ENCODE measurements at regions not wholly inside any gene's neighbourhood (a gene's known extent, or its start where the extent isn't known, plus 50 kb on each side); places are given as distances from the start of the nearest gene placed in this dataset.
A peak's percentile ranks its signal among the peaks of the same experiment; 100 is the strongest.

DNA sequence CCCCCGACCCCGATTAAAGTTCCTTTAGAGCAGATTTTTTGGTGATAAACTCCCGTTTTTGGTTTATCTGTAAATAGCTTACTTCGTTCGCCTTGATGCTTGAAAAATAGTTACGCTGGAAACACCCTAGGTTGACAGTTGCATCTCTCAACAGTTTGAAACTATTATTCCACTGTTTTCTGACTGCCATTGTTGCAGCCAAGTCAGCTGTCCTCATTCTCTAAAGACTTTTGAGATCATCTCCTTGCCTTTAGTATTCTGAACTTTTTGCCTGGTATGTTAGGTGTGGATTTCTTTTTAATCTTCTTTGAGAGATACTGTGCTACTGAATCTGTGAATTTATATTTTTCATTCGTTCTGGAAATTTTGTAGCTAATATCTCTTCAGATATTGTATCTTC, 122.7 kb upstream of the NSMCE3 start:
- H3K4me1 ChIP-seq, result no peaks in the 10 kb centered on the region
- no peak overlapping the region for H3K4me3 ChIP-seq
- no peaks in the 10 kb centered on the region for H3K36me3 ChIP-seq
- no peak overlapping the region for H3K27ac ChIP-seq
- ATAC-seq (ENCODE audit: low FRiP score in 2 of 2) (no peak), DNase-seq (no peak)
- no peak for TF ChIP-seq POLR2A (IDR thresholded peaks at IDR 0.05)
- TF ChIP-seq POLR2AphosphoS5 (IDR thresholded peaks at IDR 0.05), result no peak
- WGBS, 2 donors, result 92 to 95% methylated on average over 7 of the region's 7 CpGs
- H3K27me3 ChIP-seq, result no peaks in the 10 kb centered on the region
- H3K9me3 ChIP-seq, result no peaks in the 10 kb centered on the region

DNA sequence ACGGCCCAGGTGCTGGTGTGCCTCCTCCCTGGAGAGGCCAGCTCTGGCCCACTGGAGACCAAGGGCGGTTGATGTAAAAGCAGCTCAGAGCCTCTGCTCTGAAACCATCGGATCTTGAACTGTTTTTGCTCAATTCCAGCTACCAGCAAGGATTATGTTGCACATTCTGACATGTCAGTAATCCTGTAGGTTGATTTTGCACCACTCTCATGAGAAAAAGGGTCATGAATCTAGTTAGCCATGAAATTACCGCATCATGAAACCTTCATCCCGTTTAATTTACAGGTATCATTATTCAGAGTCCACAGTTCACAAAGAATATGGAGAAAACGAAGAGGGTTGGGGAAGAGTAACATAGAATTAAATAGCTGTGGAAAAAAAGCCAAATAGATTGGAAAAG, 120.4 kb upstream of the NSMCE3 start:
- no peak for DNase-seq
- no peaks in the 10 kb centered on the region for H3K9me3 ChIP-seq
- H3K4me3 ChIP-seq, result no peak overlapping the region
- WGBS, 2 donors, result 70 to 80% methylated on average over 3 to 6 of the region's 6 CpGs
- no peaks in the 10 kb centered on the region for H3K36me3 ChIP-seq
- no peaks in the 10 kb centered on the region for H3K27me3 ChIP-seq
- TF ChIP-seq, protein P1, sequence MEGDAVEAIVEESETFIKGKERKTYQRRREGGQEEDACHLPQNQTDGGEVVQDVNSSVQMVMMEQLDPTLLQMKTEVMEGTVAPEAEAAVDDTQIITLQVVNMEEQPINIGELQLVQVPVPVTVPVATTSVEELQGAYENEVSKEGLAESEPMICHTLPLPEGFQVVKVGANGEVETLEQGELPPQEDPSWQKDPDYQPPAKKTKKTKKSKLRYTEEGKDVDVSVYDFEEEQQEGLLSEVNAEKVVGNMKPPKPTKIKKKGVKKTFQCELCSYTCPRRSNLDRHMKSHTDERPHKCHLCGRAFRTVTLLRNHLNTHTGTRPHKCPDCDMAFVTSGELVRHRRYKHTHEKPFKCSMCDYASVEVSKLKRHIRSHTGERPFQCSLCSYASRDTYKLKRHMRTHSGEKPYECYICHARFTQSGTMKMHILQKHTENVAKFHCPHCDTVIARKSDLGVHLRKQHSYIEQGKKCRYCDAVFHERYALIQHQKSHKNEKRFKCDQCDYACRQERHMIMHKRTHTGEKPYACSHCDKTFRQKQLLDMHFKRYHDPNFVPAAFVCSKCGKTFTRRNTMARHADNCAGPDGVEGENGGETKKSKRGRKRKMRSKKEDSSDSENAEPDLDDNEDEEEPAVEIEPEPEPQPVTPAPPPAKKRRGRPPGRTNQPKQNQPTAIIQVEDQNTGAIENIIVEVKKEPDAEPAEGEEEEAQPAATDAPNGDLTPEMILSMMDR (IDR thresholded peaks at IDR 0.05), result no peak
- TF ChIP-seq POLR2AphosphoS5 (IDR thresholded peaks at IDR 0.05) (no peak), POLR2A (IDR thresholded peaks at IDR 0.05) (no peak), EP300 (IDR thresholded peaks at IDR 0.05) (no peak)
- H3K27ac ChIP-seq, result no peak overlapping the region
- H3K4me1 ChIP-seq, result no peaks in the 10 kb centered on the region
- no peak for ATAC-seq (ENCODE audit: low FRiP score in 2 of 2)

DNA sequence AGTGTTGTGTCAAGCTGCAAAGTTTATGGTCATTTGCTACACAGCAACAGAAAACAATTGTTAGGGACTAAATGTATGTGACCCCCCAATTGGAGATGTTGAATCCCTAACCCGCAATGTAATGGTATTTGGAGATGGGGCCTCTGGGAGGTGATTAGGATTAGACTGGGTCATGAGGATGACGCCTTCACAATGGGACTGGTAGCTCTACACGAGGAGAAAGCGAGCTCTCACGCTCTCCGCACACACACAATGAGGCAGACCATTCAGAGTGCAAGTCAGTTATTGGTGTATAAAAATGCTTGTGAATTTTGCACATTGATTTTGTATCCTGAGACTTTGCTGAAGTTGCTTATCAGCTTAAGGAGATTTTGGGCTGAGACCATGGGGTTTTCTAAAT, 116.9 kb upstream of the NSMCE3 start:
- TF ChIP-seq, protein P1 (IDR thresholded peaks at IDR 0.05), result no peak
- TF ChIP-seq POLR2AphosphoS5 (IDR thresholded peaks at IDR 0.05), result no peak
- TF ChIP-seq EP300 (IDR thresholded peaks at IDR 0.05), result no peak
- no peak for TF ChIP-seq POLR2A (IDR thresholded peaks at IDR 0.05)

DNA sequence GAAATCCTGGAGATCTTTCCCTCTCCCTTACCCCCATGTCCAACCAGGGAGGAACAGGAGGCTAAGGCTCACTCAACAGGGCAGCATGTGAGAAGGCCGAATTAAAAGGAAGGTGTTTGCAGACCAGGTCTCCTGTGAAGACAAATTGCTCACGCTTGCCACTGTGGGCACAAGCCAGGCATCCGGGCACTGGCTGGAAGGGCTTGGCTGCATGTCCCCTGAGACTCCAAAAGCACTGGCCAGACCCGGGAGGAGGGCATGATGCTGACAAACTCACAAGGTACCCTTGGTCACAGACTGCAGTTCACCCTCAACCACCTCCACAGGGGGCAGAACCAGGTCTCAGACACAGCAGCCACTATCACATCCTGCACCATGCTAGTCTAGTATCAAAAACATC, 113.7 kb upstream of the NSMCE3 start:
- Histone ChIP-seq H3K9me3 (no peaks in the 10 kb centered on the region), H3K36me3 (no peaks in the 10 kb centered on the region), H3K4me3 (no peak overlapping the region), H3K27me3 (no peaks in the 10 kb centered on the region), H3K27ac (no peak overlapping the region), H3K4me1 (no peaks in the 10 kb centered on the region)
- 88 to 94% methylated on average over 4 of the region's 4 CpGs for WGBS, 2 donors
- ATAC-seq (ENCODE audit: low FRiP score in 2 of 2) (peak in 1 of 2 donors; percentile 9), DNase-seq (no peak)
- TF ChIP-seq POLR2A (IDR thresholded peaks at IDR 0.05), result no peak
- TF ChIP-seq, protein P1 (IDR thresholded peaks at IDR 0.05), result no peak
- TF ChIP-seq POLR2AphosphoS5 (IDR thresholded peaks at IDR 0.05), result no peak

More for the DNA sequence above, 116.9 kb upstream of the NSMCE3 start:
- Histone ChIP-seq H3K4me3 (no peak overlapping the region), H3K4me1 (no peaks in the 10 kb centered on the region), H3K27me3 (no peaks in the 10 kb centered on the region), H3K27ac (no peak overlapping the region), H3K36me3 (no peaks in the 10 kb centered on the region), H3K9me3 (no peaks in the 10 kb centered on the region)
- DNase-seq (no peak), ATAC-seq (ENCODE audit: low FRiP score in 2 of 2) (no peak)
- WGBS, 2 donors, result 91 to 94% methylated on average over 6 of the region's 6 CpGs

DNA sequence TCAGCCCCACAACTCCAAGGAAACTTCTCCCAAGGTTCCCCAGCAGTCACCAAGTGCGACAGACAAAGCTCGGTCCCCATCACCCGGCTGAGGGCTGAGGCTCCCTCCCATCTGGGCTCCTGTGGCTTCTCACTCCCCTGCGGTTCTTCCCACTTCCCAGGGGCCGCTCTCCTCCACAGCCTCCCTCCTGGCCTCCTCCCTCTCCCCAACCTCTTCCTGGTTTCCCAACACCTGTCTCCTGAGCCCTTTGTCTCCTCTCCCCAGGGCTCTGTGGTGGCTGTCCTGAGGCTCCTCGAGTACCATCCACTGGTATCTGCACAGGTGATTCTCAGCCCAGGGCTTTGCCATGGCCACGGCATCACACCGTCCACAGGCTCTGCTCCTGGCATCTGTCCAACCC, 113.2 kb upstream of the NSMCE3 start:
- no peaks in the 10 kb centered on the region for H3K36me3 ChIP-seq
- ATAC-seq (ENCODE audit: low FRiP score in 2 of 2), result no peak
- H3K9me3 ChIP-seq, result no peaks in the 10 kb centered on the region
- H3K27me3 ChIP-seq, result no peaks in the 10 kb centered on the region
- WGBS, 2 donors, result 62 to 78% methylated on average over 8 of the region's 8 CpGs
- H3K4me3 ChIP-seq, result no peak overlapping the region
- TF ChIP-seq POLR2AphosphoS5 (IDR thresholded peaks at IDR 0.05) (no peak), POLR2A (IDR thresholded peaks at IDR 0.05) (no peak), EP300 (IDR thresholded peaks at IDR 0.05) (no peak)
- TF ChIP-seq, protein P1 (IDR thresholded peaks at IDR 0.05), result no peak
- H3K27ac ChIP-seq, result no peak overlapping the region
- DNase-seq, result no peak
- no peaks in the 10 kb centered on the region for H3K4me1 ChIP-seq

Data from upper lobe of left lung (tissue), 6 donors.